ENCODE measurements at regions not wholly inside any gene's neighbourhood (a gene's known extent, or its start where the extent isn't known, plus 50 kb on each side); places are given as distances from the start of the nearest gene placed in this dataset.

DNA sequence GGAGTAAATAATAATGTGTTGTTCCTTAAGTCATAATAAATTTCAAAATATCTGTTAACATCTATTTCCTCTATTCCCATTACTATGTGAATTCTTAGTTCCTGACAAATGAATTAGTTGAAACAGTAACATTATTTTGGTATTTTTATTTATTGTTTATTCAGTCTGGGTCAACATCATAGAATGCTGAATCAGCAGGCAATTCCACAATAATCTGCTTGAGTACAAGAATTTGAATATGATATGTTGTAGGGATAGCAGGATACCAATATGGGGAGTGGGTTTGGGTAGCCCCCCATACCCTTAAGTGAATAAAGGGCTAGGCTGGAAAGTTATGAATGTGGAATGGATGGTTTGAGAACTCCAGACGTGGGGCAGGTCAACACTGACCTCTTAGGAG, 373.2 kb upstream of the CHD6 start:
- no peak overlapping the region for H3K56ac ChIP-seq (replicated peaks; ENCODE audit: insufficient read length, low read depth, low read length)
- no peak overlapping the region for H3K18ac ChIP-seq (ENCODE audit: extremely low read depth, low read length)
- no peaks in the 10 kb centered on the region for H3K27me3 ChIP-seq (replicated peaks in 1 of 4; ENCODE audit: control insufficient read depth in 3 of 4, extremely low read depth in 1 of 4, insufficient read depth in 3 of 4, low read length in 3 of 4)
- no peaks in the 10 kb centered on the region for H3K79me2 ChIP-seq (ENCODE audit: control insufficient read depth in 1 of 2, insufficient read depth in 2 of 2, low read length in 2 of 2)
- H2BK120ac ChIP-seq (replicated peaks; ENCODE audit: low read depth, low read length), result no peak overlapping the region
- no peaks in the 10 kb centered on the region for H3K36me3 ChIP-seq (ENCODE audit: control insufficient read depth in 2 of 4, insufficient read depth in 4 of 4, low read length in 3 of 4)
- no peak overlapping the region for H2AFZ ChIP-seq (ENCODE audit: low read length)
- H3K27ac ChIP-seq (ENCODE audit: low read depth, low read length), result no peak overlapping the region
- no peak for TF ChIP-seq TEAD4 (IDR thresholded peaks at IDR 0.05; ENCODE audit: low read depth, low read length)
- TF ChIP-seq POLR2A (IDR thresholded peaks at IDR 0.05; ENCODE audit: control extremely low read depth in 1 of 2, low read depth in 2 of 2, low read length in 2 of 2), result no peak
- no peak for TF ChIP-seq POU5F1 (IDR thresholded peaks at IDR 0.05; ENCODE audit: low read depth, low read length)
- no peak for TF ChIP-seq CHD2 (IDR thresholded peaks at IDR 0.05; ENCODE audit: low read length)
- no peak for TF ChIP-seq EP300 (IDR thresholded peaks at IDR 0.05; ENCODE audit: borderline replicate concordance in 1 of 2, low read depth in 2 of 2, low read length in 2 of 2)
- TF ChIP-seq TCF12 (IDR thresholded peaks at IDR 0.05; ENCODE audit: low read depth, low read length), result no peak
- TF ChIP-seq RAD21 (IDR thresholded peaks at IDR 0.05 in 1 of 2, conservative IDR thresholded peaks at IDR 0.05 in 1 of 2; ENCODE audit: low read depth in 2 of 2, low read length in 2 of 2), result no peak
- no peak for TF ChIP-seq CBX8 (IDR thresholded peaks at IDR 0.05; ENCODE audit: borderline replicate concordance, low read depth, low read length)
- TF ChIP-seq RFX5 (IDR thresholded peaks at IDR 0.05; ENCODE audit: borderline replicate concordance, low read depth, low read length), result no peak
- TF ChIP-seq, protein P1, sequence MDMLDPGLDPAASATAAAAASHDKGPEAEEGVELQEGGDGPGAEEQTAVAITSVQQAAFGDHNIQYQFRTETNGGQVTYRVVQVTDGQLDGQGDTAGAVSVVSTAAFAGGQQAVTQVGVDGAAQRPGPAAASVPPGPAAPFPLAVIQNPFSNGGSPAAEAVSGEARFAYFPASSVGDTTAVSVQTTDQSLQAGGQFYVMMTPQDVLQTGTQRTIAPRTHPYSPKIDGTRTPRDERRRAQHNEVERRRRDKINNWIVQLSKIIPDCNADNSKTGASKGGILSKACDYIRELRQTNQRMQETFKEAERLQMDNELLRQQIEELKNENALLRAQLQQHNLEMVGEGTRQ (IDR thresholded peaks at IDR 0.05; ENCODE audit: low read length), result no peak
- TF ChIP-seq YY1 (IDR thresholded peaks at IDR 0.05; ENCODE audit: low read depth, low read length), result no peak
- no peak for TF ChIP-seq NANOG (IDR thresholded peaks at IDR 0.05; ENCODE audit: insufficient read depth, low read depth, low read length, poor library complexity, severe bottlenecking)
- no peak for TF ChIP-seq CHD1 (IDR thresholded peaks at IDR 0.05; ENCODE audit: low read depth, low read length)
- TF ChIP-seq CBX5 (IDR thresholded peaks at IDR 0.05; ENCODE audit: low read depth, low read length), result no peak
- H3K14ac ChIP-seq (ENCODE audit: insufficient read length), result peak overlapping the region; percentile 16
- H2BK5ac ChIP-seq (ENCODE audit: low read depth, low read length), result no peak overlapping the region
- H3K4me1 ChIP-seq (replicated peaks in 1 of 4; ENCODE audit: control insufficient read depth in 3 of 4, insufficient read depth in 4 of 4, low read length in 3 of 4), result no peaks in the 10 kb centered on the region
- H3K79me1 ChIP-seq (ENCODE audit: low read depth, low read length), result no peaks in the 10 kb centered on the region
- H3K4ac ChIP-seq (replicated peaks; ENCODE audit: insufficient read length, low read depth, low read length), result no peak overlapping the region
- H2BK15ac ChIP-seq (ENCODE audit: low read length), result no peak overlapping the region
- no peak overlapping the region for H3K9ac ChIP-seq (replicated peaks in 1 of 4; ENCODE audit: extremely low read depth in 1 of 4, low read depth in 3 of 4, low read length in 3 of 4)
- no peak for DNase-seq (ENCODE audit: low read depth in 1 of 2, low spot score in 2 of 2)
- no peak overlapping the region for H2AK5ac ChIP-seq (ENCODE audit: low read depth, low read length)
- H3K23ac ChIP-seq (ENCODE audit: insufficient read length), result no peak overlapping the region
- H3K23me2 ChIP-seq (ENCODE audit: low read depth, low read length), result no peaks in the 10 kb centered on the region; the same call in 1 of the 2 replicates
- H4K8ac ChIP-seq (ENCODE audit: extremely low read depth, insufficient read depth, low read length), result no peak overlapping the region
- no peak overlapping the region for H3K4me2 ChIP-seq (ENCODE audit: insufficient read depth in 1 of 2, low read depth in 2 of 2, low read length in 2 of 2)
- POLR2A ChIA-PET (ENCODE audit: partially characterized antibody), result no interaction called here
- no peaks in the 10 kb centered on the region for H4K20me1 ChIP-seq (replicated peaks in 1 of 2; ENCODE audit: control insufficient read depth in 1 of 2, insufficient read depth in 2 of 2, low read length in 2 of 2)
- H2BK20ac ChIP-seq (ENCODE audit: low read length), result no peak overlapping the region
- no peak overlapping the region for H4K5ac ChIP-seq (ENCODE audit: insufficient read length, low read depth, low read length)
- CTCF ChIA-PET (ENCODE audit: partially characterized antibody), result no interaction called here
- H3K9me3 ChIP-seq (ENCODE audit: insufficient read depth in 2 of 2, low read depth in 1 of 2, low read length in 1 of 2), result peaks cover 0 to 4% of the 10 kb centered on the region in 2 experiments; a peak in 1 of 4 replicates
- no peak overlapping the region for H3K4me3 ChIP-seq (ENCODE audit: extremely low read depth in 1 of 4, insufficient read depth in 2 of 4, low read depth in 3 of 4, low read length in 4 of 4)
- no peak overlapping the region for H2BK12ac ChIP-seq (ENCODE audit: low read depth, low read length)
- FAIRE-seq, result no peak
- WGBS, 2 experiments (ENCODE audit: extremely low coverage in 1 of 2, insufficient coverage in 1 of 2, insufficient read length in 1 of 2, insufficient replicate concordance in 2 of 2, low coverage in 1 of 2, low lambda C conversion rate in 2 of 2, missing lambda C conversion rate in 1 of 2), result 95% methylated on average over 1 of the region's 1 CpG; no CpG with 5 or more reads in 1 of the 2 experiments
- H4K91ac ChIP-seq (replicated peaks; ENCODE audit: insufficient read length, low read length), result no peak overlapping the region

All from H1 (cell line).